SKM-1 (cell line): ENCODE measurements at regions not wholly inside any gene's neighbourhood (a gene's known extent, or its start where the extent isn't known, plus 50 kb on each side); places are given as distances from the start of the nearest gene placed in this dataset.
"Not testable (repeated sequence)": the region's sequence is repeated elsewhere in the genome, so short reads cannot be mapped to it uniquely, and the experiment has no call there.

ENCODE experiments used
- DNase-seq: peaks from one replicate; lab custom pipeline; 2025; ENCODE audit not compliant: unreplicated experiment; lab: John Stamatoyannopoulos, UW

DNA sequence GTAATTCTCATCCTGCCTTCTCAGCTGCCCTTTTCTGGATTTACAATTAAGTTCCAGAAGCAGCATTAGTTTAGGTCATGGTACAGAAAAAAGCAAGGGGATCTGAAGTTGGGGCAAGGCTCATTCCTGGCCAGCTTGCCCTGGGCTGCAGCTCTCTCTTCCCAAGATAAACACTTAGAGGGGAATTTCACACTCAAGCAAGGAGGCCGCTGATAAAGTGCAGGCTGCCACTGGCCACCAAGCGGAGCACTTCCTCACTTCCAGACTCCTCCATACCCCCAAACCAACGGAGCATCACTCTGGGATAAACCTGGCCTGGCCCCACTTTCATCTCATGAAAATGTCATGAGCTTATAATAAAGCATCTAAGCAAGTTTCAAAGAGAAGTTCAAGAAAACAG, 445.5 kb upstream of the MKI67 start:
- no peak for DNase-seq

DNA sequence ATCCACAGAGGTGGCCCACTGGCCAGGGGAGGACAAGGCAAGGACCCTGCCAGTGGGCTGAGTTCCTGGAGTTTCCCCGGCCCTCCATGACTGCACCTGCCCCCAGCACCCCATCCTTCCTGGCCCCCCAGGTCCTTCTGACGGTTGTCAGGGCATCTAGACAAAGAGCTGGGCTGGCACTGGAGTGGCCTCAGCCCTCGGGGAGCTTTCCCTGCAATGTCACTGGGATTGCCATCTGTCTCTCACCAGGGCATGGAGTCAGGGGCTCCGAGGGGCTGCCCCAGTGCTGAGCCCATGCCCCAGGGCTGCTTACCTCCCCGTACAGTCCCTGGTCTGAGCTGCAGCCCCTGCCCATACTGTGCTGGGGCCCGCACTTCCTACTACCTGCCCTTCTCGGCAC, 446.5 kb upstream of the MKI67 start:
- DNase-seq = no peak

DNA sequence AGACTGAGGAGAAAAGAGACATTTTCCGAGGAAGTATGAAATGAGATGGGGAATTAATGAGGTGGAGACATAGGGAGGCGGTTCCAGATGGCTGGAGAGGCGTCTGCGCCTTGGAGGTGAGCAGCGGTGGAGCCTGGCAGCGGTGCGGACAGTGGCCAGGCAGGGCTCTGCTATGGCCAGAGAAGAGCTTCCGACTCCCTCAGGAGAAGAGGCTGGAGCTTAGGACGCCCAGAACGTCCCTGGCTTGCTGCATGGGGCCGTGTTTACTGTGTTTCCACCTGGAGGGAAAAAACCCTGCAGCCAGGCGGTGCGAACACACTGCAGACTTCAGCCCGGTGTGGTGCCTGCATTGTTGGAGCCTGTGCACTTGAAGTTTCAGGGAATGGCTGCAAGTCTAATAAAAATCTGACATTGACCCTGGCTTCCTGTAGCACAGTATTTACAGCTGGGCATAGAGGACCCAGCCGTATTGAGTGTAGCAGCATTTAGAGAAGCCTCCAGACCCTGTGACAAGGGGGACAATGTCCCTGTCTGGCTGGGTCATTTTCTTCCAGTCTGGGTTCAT, 447.1 kb upstream of the MKI67 start:
- DNase-seq = no peak

DNA sequence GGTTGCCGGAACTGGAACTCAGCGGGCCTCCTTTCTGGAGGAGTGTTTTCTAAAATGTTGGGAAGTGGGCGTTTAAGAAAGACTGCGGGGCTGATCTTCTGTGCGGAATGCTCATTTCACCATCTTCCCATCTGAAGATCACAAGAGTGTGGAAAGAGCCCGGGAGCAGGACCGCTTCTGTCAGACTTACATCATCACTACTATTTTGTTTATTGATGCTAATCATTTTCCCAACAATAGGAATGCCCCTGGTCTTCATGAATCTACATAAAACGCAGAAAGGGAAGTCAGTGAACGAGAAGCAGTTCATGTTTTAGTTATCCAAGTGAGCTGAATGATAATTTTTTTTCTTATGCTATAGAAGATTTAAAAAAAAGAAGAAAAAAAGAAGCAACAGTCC, 447.8 kb upstream of the MKI67 start:
- DNase-seq = no peak

GRCh38 chr10:128574581-128575210, 448.5 kb upstream of the MKI67 start:
- no peak for DNase-seq

DNA sequence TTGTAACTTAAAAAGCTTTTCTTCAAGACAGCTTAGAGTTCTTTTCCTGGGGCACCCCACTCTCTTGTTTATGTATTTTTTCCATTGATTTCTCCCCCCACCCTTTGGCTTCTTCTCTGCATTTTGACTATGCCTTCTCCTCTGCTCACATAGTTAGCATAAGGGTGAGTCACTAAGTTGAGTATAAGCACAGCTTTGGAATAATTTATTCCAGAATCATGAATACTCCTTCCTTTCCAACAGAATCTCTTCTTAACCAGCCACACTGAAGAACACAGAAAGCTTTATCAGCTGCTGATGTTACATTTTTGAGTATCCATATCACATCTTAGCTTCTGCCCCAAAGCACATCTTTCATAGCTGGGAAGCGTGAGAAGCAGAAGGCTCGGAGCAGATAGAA, 449.5 kb upstream of the MKI67 start:
- no peak for DNase-seq

DNA sequence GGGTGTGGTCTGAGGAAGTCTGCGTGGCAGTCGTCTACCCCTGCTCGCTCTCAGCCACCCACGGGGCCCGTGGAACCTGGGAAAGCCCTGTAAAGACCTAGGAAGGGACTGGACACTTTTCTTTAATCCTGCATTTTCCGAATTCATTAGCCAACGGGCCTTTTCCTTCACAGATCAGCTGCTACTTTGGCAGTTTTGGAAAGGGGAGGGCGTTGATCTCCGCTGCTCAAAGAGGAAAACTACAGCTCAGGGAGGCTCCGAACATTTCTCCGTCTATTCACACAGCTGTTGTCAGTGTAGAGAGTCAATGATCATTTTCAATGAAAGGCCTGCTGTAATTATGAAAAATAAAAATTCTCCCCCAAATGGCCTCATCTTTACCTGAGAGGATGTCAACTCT, 450.1 kb upstream of the MKI67 start:
- no peak for DNase-seq

GRCh38 chr10:128576943-128577670, 450.9 kb upstream of the MKI67 start:
- DNase-seq = no peak

GRCh38 chr10:128577958-128578750, 451.9 kb upstream of the MKI67 start:
- DNase-seq = no peak

DNA sequence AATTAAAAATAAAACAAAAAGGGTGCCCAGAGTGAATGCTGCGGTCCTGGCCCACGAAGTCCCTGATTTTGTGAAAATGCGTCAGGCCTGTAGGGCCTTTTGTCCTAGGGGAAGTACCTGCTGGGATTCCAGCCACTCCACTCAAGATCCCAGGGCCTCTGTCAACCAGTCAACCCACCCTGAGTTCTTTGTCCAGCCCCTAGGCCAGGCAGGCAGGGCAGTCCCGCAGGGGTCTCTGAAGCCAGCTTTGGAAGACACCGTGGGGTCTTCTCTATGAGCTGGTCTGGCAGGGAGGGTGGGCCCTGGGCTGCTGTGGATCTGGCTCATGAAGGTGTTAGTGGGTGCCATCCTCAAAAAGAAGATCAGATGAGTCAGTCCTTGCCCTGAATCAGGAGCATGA, 452.5 kb upstream of the MKI67 start:
- DNase-seq = no peak

DNA sequence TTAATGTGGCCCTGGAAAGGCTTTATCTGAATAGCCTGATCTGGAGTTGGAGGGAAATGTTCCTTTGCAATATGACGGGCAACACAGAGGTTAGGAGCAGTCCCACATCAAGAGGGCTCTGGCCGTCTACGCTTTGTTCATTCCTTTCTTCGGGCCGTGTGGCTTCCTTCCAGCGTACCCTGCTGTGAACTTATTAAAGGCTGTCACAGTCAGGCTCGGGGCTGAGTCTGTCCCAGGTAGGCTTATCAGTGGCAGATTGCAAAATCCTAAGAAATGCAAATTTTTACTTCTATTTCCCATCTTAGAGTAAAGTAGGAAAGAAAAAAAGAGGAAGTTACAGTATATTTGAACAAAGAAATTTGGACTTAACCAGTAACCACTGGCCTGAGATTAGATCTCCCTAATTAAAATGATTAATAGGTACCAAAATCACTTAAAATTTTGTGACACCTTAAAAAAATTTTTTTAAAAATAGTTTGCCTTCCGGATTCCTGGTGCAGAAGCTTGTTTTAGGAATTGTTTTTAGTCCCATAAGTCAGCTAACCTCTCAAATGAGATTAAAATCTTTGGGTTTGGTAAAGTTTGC, 453.1 kb upstream of the MKI67 start:
- DNase-seq = no peak

GRCh38 chr10:128579901-128580300, 453.7 kb upstream of the MKI67 start:
- no peak for DNase-seq

DNA sequence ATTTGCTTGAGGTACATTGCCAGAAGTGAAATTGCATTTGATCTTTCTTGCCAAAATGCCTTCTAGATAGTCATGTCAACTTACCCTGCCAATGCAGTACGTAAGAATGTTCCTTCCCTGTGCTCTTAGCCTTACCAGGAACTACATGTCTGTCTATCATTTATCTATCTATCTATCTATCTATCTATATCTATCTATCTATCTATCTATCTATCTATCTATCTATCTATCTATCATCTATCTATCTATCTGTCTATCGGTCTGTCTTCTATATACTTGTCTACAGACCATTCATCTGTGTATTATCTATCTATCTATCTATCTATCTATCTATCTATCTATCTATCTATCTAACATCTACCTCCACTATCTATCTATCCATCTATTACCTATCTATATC, 456.9 kb upstream of the MKI67 start:
- not testable (repeated sequence) for DNase-seq

GRCh38 chr10:128586599-128586998, 460.4 kb upstream of the MKI67 start:
- DNase-seq = not testable (repeated sequence)

DNA sequence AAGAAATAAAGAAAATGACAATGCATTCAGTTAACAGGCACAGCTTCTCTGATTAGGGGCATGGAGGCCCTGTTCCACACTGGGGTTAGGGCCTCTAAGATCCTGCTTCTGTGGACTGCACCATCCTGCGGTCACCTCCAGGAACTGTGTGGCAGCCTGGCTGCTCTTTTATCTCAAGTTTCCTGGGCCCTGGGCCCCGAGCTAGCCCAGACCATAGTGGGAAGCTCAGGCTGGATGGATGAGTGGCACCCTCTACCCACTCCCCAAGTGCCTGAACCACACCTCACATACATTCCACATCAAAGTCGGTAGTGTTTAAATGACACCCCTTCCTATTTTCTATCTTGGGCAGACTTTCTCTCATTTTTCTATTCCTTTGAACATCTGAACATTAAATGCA, 461.5 kb upstream of the MKI67 start:
- DNase-seq = no peak

- no peak for DNase-seq
These were observed 462.2 kb upstream of the MKI67 start for GRCh38 chr10:128588402-128588801.

DNA sequence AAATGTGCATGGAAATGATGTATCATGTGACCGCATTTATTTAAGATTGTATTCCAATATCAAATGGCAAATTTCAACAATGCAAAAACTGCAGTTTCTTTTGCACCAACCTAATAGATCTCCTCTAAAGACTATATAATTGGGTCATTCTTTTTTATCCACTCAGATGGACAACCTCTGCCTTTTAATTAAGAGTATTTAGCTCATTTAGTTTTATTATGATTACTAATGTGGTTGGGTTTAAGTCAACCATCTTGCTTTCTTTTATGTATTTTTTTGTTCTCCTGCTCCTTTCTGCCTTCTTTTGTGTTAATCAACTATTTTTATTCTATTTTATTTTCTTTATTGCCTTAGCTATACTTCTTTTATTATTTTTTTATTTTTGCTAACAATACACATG, 468.5 kb upstream of the MKI67 start:
- DNase-seq = no peak

- no peak for DNase-seq
These were observed 470.7 kb upstream of the MKI67 start for GRCh38 chr10:128596906-128597305.

DNA sequence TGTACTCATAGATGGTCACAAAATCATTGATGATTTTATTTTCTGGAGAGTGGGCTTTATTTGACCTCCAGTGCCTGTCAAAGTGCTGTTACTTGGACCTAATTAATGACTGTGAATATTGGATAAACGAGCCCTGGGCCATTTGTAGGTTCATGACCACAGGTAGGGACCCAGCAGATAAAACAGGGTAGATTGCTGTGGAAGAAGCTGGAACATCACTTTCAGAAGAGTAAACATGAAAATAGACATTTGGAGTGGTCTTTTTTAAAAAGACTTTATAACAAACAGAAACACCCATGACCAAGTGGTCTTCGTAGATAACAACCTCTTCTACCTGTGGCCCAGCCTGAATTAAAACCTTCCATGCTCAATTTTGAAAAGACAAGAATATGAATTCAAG, 472.8 kb upstream of the MKI67 start:
- no peak for DNase-seq

GRCh38 chr10:128599538-128599937, 473.3 kb upstream of the MKI67 start:
- no peak for DNase-seq

DNA sequence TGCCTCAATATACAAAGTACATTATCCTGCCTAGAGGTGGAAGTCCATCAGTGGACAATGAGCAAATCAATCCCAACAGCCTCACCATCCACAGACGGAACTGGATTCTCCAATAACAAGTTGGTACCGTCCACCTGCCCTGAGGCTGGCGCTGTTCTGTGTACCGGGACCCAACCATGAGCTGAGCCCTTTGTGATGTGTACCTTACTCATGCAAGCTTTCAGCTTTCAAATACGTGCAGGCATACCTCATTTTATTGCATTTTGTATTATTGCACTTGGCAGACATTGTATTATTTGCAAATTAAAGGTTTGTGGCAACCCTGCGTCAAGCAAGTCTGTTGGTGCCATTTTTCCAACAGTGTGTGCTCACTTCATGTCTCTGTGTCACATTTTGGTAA, 476.0 kb upstream of the MKI67 start:
- no peak for DNase-seq
